HG03520 (cell line): ENCODE measurements at regions not wholly inside any gene's neighbourhood (a gene's known extent, or its start where the extent isn't known, plus 50 kb on each side); places are given as distances from the start of the nearest gene placed in this dataset.

ENCODE experiments used
- ATAC-seq: cut with Tn5 transposase; IDR thresholded peaks from one replicate; pipeline ENCODE4 v1.9.1; 2021; ENCODE audit warnings: mild to moderate bottlenecking, moderate library complexity; ENCODE audit not compliant: unreplicated experiment

- no peak for ATAC-seq
These were observed 168.4 kb upstream of the C21orf91 start for GRCh38 chr21:17987382-17988101.

GRCh38 chr21:17981060-17981740 lies 162.0 kb upstream of the C21orf91 start:
- ATAC-seq: no peak

- no peak for ATAC-seq
These were observed 160.6 kb upstream of the C21orf91 start for GRCh38 chr21:17979763-17980162.

GRCh38 chr21:17978895-17979294 lies 159.7 kb upstream of the C21orf91 start:
- no peak for ATAC-seq

- ATAC-seq: no peak
These were observed 157.5 kb upstream of the C21orf91 start for GRCh38 chr21:17976691-17977090.

- no peak for ATAC-seq
These were observed 157.0 kb upstream of the C21orf91 start for GRCh38 chr21:17976139-17976538.

- ATAC-seq: no peak
These were observed 148.2 kb upstream of the C21orf91 start for GRCh38 chr21:17967319-17967718.

- no peak for ATAC-seq
These were observed 145.6 kb upstream of the C21orf91 start for GRCh38 chr21:17964716-17965115.

- ATAC-seq: no peak
These were observed 145.0 kb upstream of the C21orf91 start for GRCh38 chr21:17964199-17964598.

- ATAC-seq: no peak
These were observed 131.4 kb upstream of the C21orf91 start for GRCh38 chr21:17950591-17950990.

- ATAC-seq: no peak
These were observed 130.3 kb upstream of the C21orf91 start for GRCh38 chr21:17949421-17949820.

GRCh38 chr21:17947531-17947930 lies 128.4 kb upstream of the C21orf91 start:
- ATAC-seq: no peak

- ATAC-seq: no peak
These were observed 111.9 kb upstream of the C21orf91 start for GRCh38 chr21:17931080-17931479.

GRCh38 chr21:17930093-17930492 lies 110.9 kb upstream of the C21orf91 start:
- no peak for ATAC-seq

- no peak for ATAC-seq
These were observed 110.4 kb upstream of the C21orf91 start for GRCh38 chr21:17929510-17929909.

- ATAC-seq: no peak
These were observed 106.7 kb upstream of the C21orf91 start for GRCh38 chr21:17925899-17926298.

GRCh38 chr21:17925000-17925610 lies 105.9 kb upstream of the C21orf91 start:
- ATAC-seq: peak; percentile 98

- no peak for ATAC-seq
These were observed 102.7 kb upstream of the C21orf91 start for GRCh38 chr21:17921579-17922530.

GRCh38 chr21:17915976-17916375 lies 96.8 kb upstream of the C21orf91 start:
- no peak for ATAC-seq

- no peak for ATAC-seq
These were observed 92.5 kb upstream of the C21orf91 start for GRCh38 chr21:17911628-17912027.
